HepG2 (cell line): ENCODE measurements at regions not wholly inside any gene's neighbourhood (a gene's known extent, or its start where the extent isn't known, plus 50 kb on each side); places are given as distances from the start of the nearest gene placed in this dataset.
"Not testable (repeated sequence)": the region's sequence is repeated elsewhere in the genome, so short reads cannot be mapped to it uniquely, and the experiment has no call there.

ENCODE experiments used
- ATAC-seq: fragments of 200-7000 bp; cut with Tn5 transposase; 3 replicates; pipeline ENCODE4 v1.9.1; 2020; ENCODE audit warnings: mild to moderate bottlenecking, moderate library complexity
- BruUV-seq: library from RNA; stranded (reverse); fragments of 400-500 nt; replicated peaks from 2 replicates; lab custom pipeline; 2021; lab: Mats Ljungman, UMichigan
- CTCF ChIA-PET: fragments of 300-600 bp; formaldehyde crosslinking; extraction: SDS; loops from one replicate; lab custom pipeline; 2021; ENCODE audit warnings: low total read pairs, inconsistent platforms, low intra/inter-chr PET ratio; lab: Yijun Ruan, JAX
- POLR2A ChIA-PET: fragments of 350-600 bp; sonication (Branson Sonifier 250); formaldehyde crosslinking; loops from one replicate; lab custom pipeline; 2020; ENCODE audit warnings: antibody characterized with exemption, inconsistent platforms; lab: Yijun Ruan, JAX
- DNase-seq: peaks from one replicate; pipeline ENCODE4 v3.0.0-alpha.2; 2015; ENCODE audit warnings: low spot score
- FAIRE-seq: peaks from 3 replicates; lab custom pipeline; 2011; peaks lifted over from hg19 to GRCh38; lab: Jason Lieb, UNC
- H2AFZ ChIP-seq: one replicate; pipeline ENCODE4 v1.6.1; 2011; ENCODE audit warnings: low read length, inconsistent platforms
- H3K27ac ChIP-seq: fragments of 300-600 bp; 3 replicates; pipeline ENCODE4 v1.8.0; 2011; ENCODE audit warnings: mixed run types, mild to moderate bottlenecking, mixed read lengths, low read length, inconsistent platforms; ENCODE audit not compliant: insufficient read depth; ENCODE audit errors: extremely low read length
- H3K27me3 ChIP-seq, 2 experiments: fragments of 200-600 bp in 1 of 2; 2 replicates in 1 of 2; 3 replicates in 1 of 2; pipeline versions ENCODE4 v1.6.0 to v1.8.0; 2011; ENCODE audit warnings: low read length in 2 of 2, mild to moderate bottlenecking in 2 of 2, moderate library complexity in 2 of 2, inconsistent platforms in 1 of 2; ENCODE audit not compliant: insufficient read depth in 2 of 2, control insufficient read depth in 1 of 2
- H3K36me3 ChIP-seq, 2 experiments: fragments of 200-600 bp in 1 of 2; replicated peaks in 1 of 2; 2 replicates in 1 of 2; 3 replicates in 1 of 2; pipeline versions ENCODE4 v1.5.1 to v1.8.0; 2011; ENCODE audit warnings: low read length in 2 of 2, inconsistent platforms in 1 of 2; ENCODE audit not compliant: insufficient read depth in 2 of 2, control insufficient read depth in 1 of 2
- H3K4me1 ChIP-seq: 2 replicates; pipeline ENCODE4 v1.5.1; 2012; ENCODE audit warnings: low read length, inconsistent platforms; ENCODE audit not compliant: insufficient read depth
- H3K4me2 ChIP-seq: 2 replicates; pipeline ENCODE4 v1.6.0; 2011; ENCODE audit warnings: low read depth, low read length, inconsistent platforms
- H3K4me3 ChIP-seq, 3 experiments: fragments of 200-600 bp in 1 of 3; sonication (generic), shearing (Covaris generic) in 1 of 3; replicated peaks in 1 of 3; 2 replicates each; pipeline ENCODE4 v1.5.1; 2011 to 2016; ENCODE audit warnings: low read length in 3 of 3, inconsistent platforms in 2 of 3, low read depth in 2 of 3, mild to moderate bottlenecking in 2 of 3, control low read depth in 1 of 3, mixed read lengths in 1 of 3; ENCODE audit not compliant: insufficient read depth in 1 of 3
- H3K79me2 ChIP-seq: one replicate; pipeline ENCODE4 v1.6.1; 2011; ENCODE audit warnings: low read length, inconsistent platforms; ENCODE audit not compliant: insufficient read depth
- H3K9ac ChIP-seq: 2 replicates; pipeline ENCODE4 v1.6.0; 2011; ENCODE audit warnings: mild to moderate bottlenecking, low read depth, low read length, inconsistent platforms; ENCODE audit not compliant: insufficient read depth
- H3K9me3 ChIP-seq: 2 replicates; pipeline ENCODE4 v1.5.1; 2012; ENCODE audit warnings: mild to moderate bottlenecking, low read length
- H4K20me1 ChIP-seq: 2 replicates; pipeline ENCODE4 v1.6.0; 2011; ENCODE audit warnings: inconsistent platforms, mild to moderate bottlenecking, low read length, moderate library complexity; ENCODE audit not compliant: insufficient read depth
- WGBS: methylation state at CpG from one replicate; pipeline ENCODE4 v1.1.6; 2017; ENCODE audit warnings: low lambda C conversion rate; 5-methylcytosine and 5-hydroxymethylcytosine counted together
- in situ Hi-C: cut with HindIII; loops from 2 replicates; pipeline ENCODE4 v1.10.0; 2017; ENCODE audit warnings: low pct_unique_long_range_greater_than_20kb; ENCODE audit not compliant: extremely low pct_ligation_motif_present
- intact Hi-C: fragments of 100-400 bp; cut with micrococcal nuclease; formaldehyde crosslinking; loops from one replicate; pipeline ENCODE4 v1.10.0; 2022; ENCODE audit not compliant: unreplicated experiment

GRCh38 chr17:20633268-20634059 is 53.9 kb downstream of the CDRT15L2 start:
- BruUV-seq, H3K9ac ChIP-seq: not testable (repeated sequence)

GRCh38 chr17:20640147-20640546 is 60.6 kb downstream of the CDRT15L2 start:
- in situ Hi-C loops, intact Hi-C loops, H3K4me2 ChIP-seq, H3K4me1 ChIP-seq, FAIRE-seq, H3K79me2 ChIP-seq, BruUV-seq, H3K9me3 ChIP-seq, CTCF ChIA-PET, DNase-seq, H2AFZ ChIP-seq, ATAC-seq, H4K20me1 ChIP-seq, H3K4me3 ChIP-seq, POLR2A ChIA-PET, H3K27ac ChIP-seq, H3K36me3 ChIP-seq, H3K27me3 ChIP-seq, H3K9ac ChIP-seq: not testable (repeated sequence)
- 0% methylated on average over 4 of the region's 7 CpGs for WGBS

More at GRCh38 chr17:20633268-20634059, 53.9 kb downstream of the CDRT15L2 start:
- H3K79me2 ChIP-seq, H3K27me3 ChIP-seq, FAIRE-seq, H2AFZ ChIP-seq, H3K27ac ChIP-seq, H4K20me1 ChIP-seq, ATAC-seq, in situ Hi-C loops, H3K4me3 ChIP-seq, H3K9me3 ChIP-seq, H3K4me2 ChIP-seq, POLR2A ChIA-PET, H3K4me1 ChIP-seq, H3K36me3 ChIP-seq, CTCF ChIA-PET, DNase-seq, intact Hi-C loops: not testable (repeated sequence)
- WGBS: 47% methylated on average over 29 of the region's 33 CpGs
